ENCODE measurements at regions not wholly inside any gene's neighbourhood (a gene's known extent, or its start where the extent isn't known, plus 50 kb on each side); places are given as distances from the start of the nearest gene placed in this dataset.

- no peak for TF ChIP-seq ESRRG (CRISPR knock-in tag; IDR thresholded peaks at IDR 0.05)
- no peak for TF ChIP-seq ZFP30 (CRISPR knock-in tag; IDR thresholded peaks at IDR 0.05)
- no peak for TF ChIP-seq TOX (CRISPR knock-in tag; IDR thresholded peaks at IDR 0.05; ENCODE audit: borderline replicate concordance)
- no peak for TF ChIP-seq ZC3H10 (CRISPR knock-in tag; IDR thresholded peaks at IDR 0.05)
- no peak for TF ChIP-seq ZNF8 (CRISPR knock-in tag; IDR thresholded peaks at IDR 0.05)
- TF ChIP-seq, protein P1, sequence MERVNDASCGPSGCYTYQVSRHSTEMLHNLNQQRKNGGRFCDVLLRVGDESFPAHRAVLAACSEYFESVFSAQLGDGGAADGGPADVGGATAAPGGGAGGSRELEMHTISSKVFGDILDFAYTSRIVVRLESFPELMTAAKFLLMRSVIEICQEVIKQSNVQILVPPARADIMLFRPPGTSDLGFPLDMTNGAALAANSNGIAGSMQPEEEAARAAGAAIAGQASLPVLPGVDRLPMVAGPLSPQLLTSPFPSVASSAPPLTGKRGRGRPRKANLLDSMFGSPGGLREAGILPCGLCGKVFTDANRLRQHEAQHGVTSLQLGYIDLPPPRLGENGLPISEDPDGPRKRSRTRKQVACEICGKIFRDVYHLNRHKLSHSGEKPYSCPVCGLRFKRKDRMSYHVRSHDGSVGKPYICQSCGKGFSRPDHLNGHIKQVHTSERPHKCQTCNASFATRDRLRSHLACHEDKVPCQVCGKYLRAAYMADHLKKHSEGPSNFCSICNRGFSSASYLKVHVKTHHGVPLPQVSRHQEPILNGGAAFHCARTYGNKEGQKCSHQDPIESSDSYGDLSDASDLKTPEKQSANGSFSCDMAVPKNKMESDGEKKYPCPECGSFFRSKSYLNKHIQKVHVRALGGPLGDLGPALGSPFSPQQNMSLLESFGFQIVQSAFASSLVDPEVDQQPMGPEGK (CRISPR knock-in tag; IDR thresholded peaks at IDR 0.05; ENCODE audit: borderline replicate concordance), result no peak
- no peak for TF ChIP-seq ZNF565 (CRISPR knock-in tag; conservative IDR thresholded peaks at IDR 0.05; ENCODE audit: low read depth)
- TF ChIP-seq SNAI2 (CRISPR knock-in tag; IDR thresholded peaks at IDR 0.05), result no peak
- no peak for TF ChIP-seq BACH2 (CRISPR knock-in tag; IDR thresholded peaks at IDR 0.05; ENCODE audit: borderline replicate concordance)
- no peak for TF ChIP-seq PPARA (CRISPR knock-in tag; IDR thresholded peaks at IDR 0.05; ENCODE audit: borderline replicate concordance)
- TF ChIP-seq RARB (CRISPR knock-in tag; IDR thresholded peaks at IDR 0.05), result no peak
- TF ChIP-seq TCF4 (CRISPR knock-in tag; IDR thresholded peaks at IDR 0.05; ENCODE audit: borderline replicate concordance), result no peak
- no peak for TF ChIP-seq ARNTL (CRISPR knock-in tag; IDR thresholded peaks at IDR 0.05; ENCODE audit: borderline replicate concordance, low read depth)
- TF ChIP-seq ZNF70 (CRISPR knock-in tag; IDR thresholded peaks at IDR 0.05), result no peak
- no peak for TF ChIP-seq CSRNP3 (CRISPR knock-in tag; IDR thresholded peaks at IDR 0.05)
- no peak for TF ChIP-seq CSDC2 (CRISPR knock-in tag; IDR thresholded peaks at IDR 0.05)
- TF ChIP-seq ISL1 (CRISPR knock-in tag; IDR thresholded peaks at IDR 0.05), result no peak
- no peak for ATAC-seq
Observed at GRCh38 chr4:173685831-173686210, 155.8 kb upstream of the HAND2 start.

DNA sequence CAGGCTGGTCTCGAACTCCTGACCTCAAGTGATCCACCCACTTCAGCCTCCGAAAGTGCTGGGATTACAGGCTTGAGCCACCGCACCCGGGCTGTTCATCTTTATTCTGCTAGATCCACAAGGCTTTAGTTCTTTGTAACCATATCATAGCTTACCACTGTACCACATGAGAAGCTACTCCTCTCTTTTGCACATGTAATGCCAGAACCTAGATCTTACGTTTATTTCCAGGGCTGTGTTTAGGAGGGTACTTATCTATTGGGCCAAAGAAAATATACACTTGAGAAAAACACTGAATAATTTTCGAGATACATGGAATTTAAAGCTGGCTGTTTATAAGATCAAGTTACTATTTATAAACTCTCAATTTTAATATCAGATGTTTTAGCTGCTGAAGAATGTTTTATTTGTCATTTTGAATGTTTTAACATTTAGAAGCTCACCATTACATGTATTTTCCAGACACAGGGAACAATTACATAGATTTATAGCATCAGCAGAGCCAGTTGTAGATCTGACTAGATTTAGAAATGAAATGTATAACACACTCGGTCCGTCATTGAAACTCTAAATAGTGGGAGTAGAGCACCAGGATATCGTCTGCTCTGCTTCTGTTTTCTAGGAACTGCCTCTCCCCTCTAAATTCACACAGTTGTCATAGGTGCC lies 155.3 kb upstream of the HAND2 start:
- TF ChIP-seq TSHZ2 (CRISPR knock-in tag; IDR thresholded peaks at IDR 0.05) (no peak), CSDC2 (CRISPR knock-in tag; IDR thresholded peaks at IDR 0.05) (no peak), SNAI2 (CRISPR knock-in tag; IDR thresholded peaks at IDR 0.05) (no peak), OSR1 (CRISPR knock-in tag; IDR thresholded peaks at IDR 0.05) (no peak), ZFP3 (CRISPR knock-in tag; IDR thresholded peaks at IDR 0.05) (no peak), ISL1 (CRISPR knock-in tag; IDR thresholded peaks at IDR 0.05) (no peak), ESRRG (CRISPR knock-in tag; IDR thresholded peaks at IDR 0.05) (no peak), TOX (CRISPR knock-in tag; IDR thresholded peaks at IDR 0.05; ENCODE audit: borderline replicate concordance) (no peak), CSRNP3 (CRISPR knock-in tag; IDR thresholded peaks at IDR 0.05) (no peak)
- TF ChIP-seq, protein P1 (CRISPR knock-in tag; IDR thresholded peaks at IDR 0.05; ENCODE audit: borderline replicate concordance), result no peak
- no peak for ATAC-seq

DNA sequence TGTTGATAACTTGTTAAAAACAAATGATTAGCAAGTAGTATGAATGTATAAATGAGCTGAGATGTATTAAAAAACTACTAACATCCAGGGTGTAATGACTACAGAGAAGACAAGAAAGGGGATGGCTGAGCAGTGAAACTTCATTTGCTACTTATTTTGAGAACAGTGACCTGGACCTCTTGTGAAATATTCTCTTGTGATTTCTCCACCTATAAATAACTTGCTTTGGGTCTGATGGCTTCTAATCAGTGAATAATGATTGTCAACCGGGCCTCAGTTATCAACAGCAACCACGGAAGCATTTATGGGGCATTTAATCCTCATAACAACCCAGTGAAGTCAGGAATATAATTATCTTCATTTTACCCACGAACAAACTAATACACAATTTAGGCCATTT lies 154.2 kb upstream of the HAND2 start:
- TF ChIP-seq BACH2 (CRISPR knock-in tag; IDR thresholded peaks at IDR 0.05; ENCODE audit: borderline replicate concordance) (no peak), ZC3H10 (CRISPR knock-in tag; IDR thresholded peaks at IDR 0.05) (no peak), CREB5 (CRISPR knock-in tag; IDR thresholded peaks at IDR 0.05; ENCODE audit: low read depth) (no peak), RARB (CRISPR knock-in tag; IDR thresholded peaks at IDR 0.05) (no peak), CSRNP3 (CRISPR knock-in tag; IDR thresholded peaks at IDR 0.05) (no peak), SNAI2 (CRISPR knock-in tag; IDR thresholded peaks at IDR 0.05) (no peak), ISL1 (CRISPR knock-in tag; IDR thresholded peaks at IDR 0.05) (no peak), CSDC2 (CRISPR knock-in tag; IDR thresholded peaks at IDR 0.05) (no peak), PPARA (CRISPR knock-in tag; IDR thresholded peaks at IDR 0.05; ENCODE audit: borderline replicate concordance) (no peak)
- TF ChIP-seq, protein P2, sequence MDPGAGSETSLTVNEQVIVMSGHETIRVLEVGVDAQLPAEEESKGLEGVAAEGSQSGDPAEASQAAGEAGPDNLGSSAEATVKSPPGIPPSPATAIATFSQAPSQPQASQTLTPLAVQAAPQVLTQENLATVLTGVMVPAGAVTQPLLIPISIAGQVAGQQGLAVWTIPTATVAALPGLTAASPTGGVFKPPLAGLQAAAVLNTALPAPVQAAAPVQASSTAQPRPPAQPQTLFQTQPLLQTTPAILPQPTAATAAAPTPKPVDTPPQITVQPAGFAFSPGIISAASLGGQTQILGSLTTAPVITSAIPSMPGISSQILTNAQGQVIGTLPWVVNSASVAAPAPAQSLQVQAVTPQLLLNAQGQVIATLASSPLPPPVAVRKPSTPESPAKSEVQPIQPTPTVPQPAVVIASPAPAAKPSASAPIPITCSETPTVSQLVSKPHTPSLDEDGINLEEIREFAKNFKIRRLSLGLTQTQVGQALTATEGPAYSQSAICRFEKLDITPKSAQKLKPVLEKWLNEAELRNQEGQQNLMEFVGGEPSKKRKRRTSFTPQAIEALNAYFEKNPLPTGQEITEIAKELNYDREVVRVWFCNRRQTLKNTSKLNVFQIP (CRISPR knock-in tag; IDR thresholded peaks at IDR 0.05; ENCODE audit: borderline replicate concordance, low read depth), result no peak
- no peak for ATAC-seq

All from SK-N-SH treated with all-trans-retinoic acid at 6 μM for 48 hours (cell line).